Uterus (tissue), 3 donors: ENCODE measurements at regions not wholly inside any gene's neighbourhood (a gene's known extent, or its start where the extent isn't known, plus 50 kb on each side); places are given as distances from the start of the nearest gene placed in this dataset.

ENCODE experiments used
- DNase-seq, 2 donors: peaks; one replicate each; pipeline ENCODE4 v3.0.0-alpha.2; 2019 to 2020
- H3K27ac ChIP-seq, 2 donors: fragments of 200-600 bp; sonication (generic); 1 replicate in 1 of 2; 2 replicates in 1 of 2; pipeline ENCODE4 v1.5.1; 2016 to 2018
- H3K27me3 ChIP-seq, 2 donors: fragments of 200-600 bp; sonication (generic); one replicate each; pipeline ENCODE4 v1.5.1; 2018 to 2019; ENCODE audit warnings: control low read depth in 1 of 2
- H3K36me3 ChIP-seq, 2 donors: fragments of 200-600 bp; sonication (generic); one replicate each; pipeline ENCODE4 v1.5.1; 2019; ENCODE audit warnings: control low read depth in 1 of 2
- H3K4me1 ChIP-seq, 2 donors: fragments of 200-600 bp; sonication (generic); one replicate each; pipeline ENCODE4 v1.5.1; 2018 to 2019; ENCODE audit warnings: control low read depth in 1 of 2
- H3K4me3 ChIP-seq, 2 donors: fragments of 200-600 bp; sonication (generic); 1 replicate in 1 of 2; 2 replicates in 1 of 2; pipeline ENCODE4 v1.5.1; 2018 to 2019; ENCODE audit warnings: mild to moderate bottlenecking in 1 of 2
- H3K9me3 ChIP-seq, 2 donors: fragments of 200-600 bp; sonication (generic); one replicate each; pipeline ENCODE4 v1.5.1; 2019; ENCODE audit warnings: control low read depth in 1 of 2
- CTCF ChIP-seq, 4 experiments: fragments of 200-600 bp in 2 of 4; fragments of 450-650 bp in 2 of 4; sonication (generic) in 2 of 4; IDR thresholded peaks; one replicate each; pipeline ENCODE4 v1.5.1; 2016 to 2019; ENCODE audit warnings: antibody characterized with exemption in 4 of 4, mild to moderate bottlenecking in 2 of 4, moderate library complexity in 1 of 4
- POLR2A ChIP-seq, 2 donors: fragments of 450-650 bp; IDR thresholded peaks; one replicate each; pipeline ENCODE4 v1.6.1; 2016; ENCODE audit warnings: antibody characterized with exemption in 2 of 2, mild to moderate bottlenecking in 1 of 2, moderate library complexity in 1 of 2
- intact Hi-C: fragments of 100-400 bp; cut with DNase I; formaldehyde crosslinking; loops from one replicate; pipeline ENCODE4 v1.15.1; 2023; ENCODE audit warnings: low total_unique reads
- donor health status: DM: yes; HTN: yes; CAD: no.

DNA sequence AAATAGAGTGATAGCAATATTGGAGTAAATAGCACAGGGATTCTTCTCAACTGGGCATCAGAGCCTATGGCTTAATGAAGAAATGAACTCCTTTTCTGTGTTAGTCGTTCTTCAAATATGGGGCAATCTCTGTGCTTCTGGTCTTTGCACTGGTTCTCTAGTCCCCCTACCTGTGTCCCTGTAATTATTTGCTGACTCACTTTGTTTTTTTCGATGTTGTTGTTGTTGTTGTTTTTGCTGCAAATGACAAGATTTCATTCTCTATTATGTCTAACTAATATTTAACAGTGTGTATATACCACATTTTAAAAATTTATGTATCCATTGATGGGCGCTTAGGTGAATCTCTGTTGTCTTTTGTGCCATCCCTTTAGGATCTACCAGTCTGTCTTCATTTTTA, 2137.8 kb upstream of the TENM3 start:
- TF ChIP-seq CTCF (IDR thresholded peaks at IDR 0.05) (no peak), POLR2A (IDR thresholded peaks at IDR 0.05) (no peak)
- no peaks in the 10 kb centered on the region for H3K27me3 ChIP-seq
- no peak overlapping the region for H3K27ac ChIP-seq
- no peak for DNase-seq
- H3K4me1 ChIP-seq: no peaks in the 10 kb centered on the region
- no peak overlapping the region for H3K4me3 ChIP-seq
- no peaks in the 10 kb centered on the region for H3K36me3 ChIP-seq
- no peaks in the 10 kb centered on the region for H3K9me3 ChIP-seq
- intact Hi-C loops: no loop called here

DNA sequence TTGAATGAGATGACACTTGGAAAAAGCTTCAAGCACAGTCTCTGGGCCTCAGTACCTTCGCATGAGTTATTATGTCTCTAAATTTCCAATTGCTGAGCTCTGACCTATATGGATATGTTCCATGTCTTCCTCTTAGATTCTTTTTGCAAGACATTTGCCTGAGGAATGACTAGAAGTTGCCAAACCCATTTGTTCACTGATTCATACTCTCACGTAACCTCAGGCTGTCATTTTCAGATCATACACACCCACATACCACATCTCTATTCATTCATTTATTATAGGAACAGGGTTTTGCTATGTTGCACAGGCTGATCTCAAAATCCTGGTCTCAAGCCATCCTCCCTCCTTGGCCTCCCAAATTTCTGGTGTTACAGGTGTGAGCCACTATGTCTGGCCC, 2137.1 kb upstream of the TENM3 start:
- Histone ChIP-seq H3K4me1 (no peaks in the 10 kb centered on the region), H3K27me3 (no peaks in the 10 kb centered on the region), H3K4me3 (no peak overlapping the region), H3K27ac (no peak overlapping the region), H3K9me3 (no peaks in the 10 kb centered on the region), H3K36me3 (no peaks in the 10 kb centered on the region)
- no peak for DNase-seq
- TF ChIP-seq POLR2A (IDR thresholded peaks at IDR 0.05) (no peak), CTCF (IDR thresholded peaks at IDR 0.05) (no peak)
- intact Hi-C loops: no loop called here

GRCh38 chr4:180106997-180107396, 2136.2 kb upstream of the TENM3 start:
- TF ChIP-seq CTCF (IDR thresholded peaks at IDR 0.05) (no peak), POLR2A (IDR thresholded peaks at IDR 0.05) (no peak)
- Histone ChIP-seq H3K9me3 (no peaks in the 10 kb centered on the region), H3K27ac (no peak overlapping the region), H3K27me3 (no peaks in the 10 kb centered on the region), H3K36me3 (no peaks in the 10 kb centered on the region), H3K4me1 (no peaks in the 10 kb centered on the region), H3K4me3 (no peak overlapping the region)
- intact Hi-C loops: no loop called here
- no peak for DNase-seq

DNA sequence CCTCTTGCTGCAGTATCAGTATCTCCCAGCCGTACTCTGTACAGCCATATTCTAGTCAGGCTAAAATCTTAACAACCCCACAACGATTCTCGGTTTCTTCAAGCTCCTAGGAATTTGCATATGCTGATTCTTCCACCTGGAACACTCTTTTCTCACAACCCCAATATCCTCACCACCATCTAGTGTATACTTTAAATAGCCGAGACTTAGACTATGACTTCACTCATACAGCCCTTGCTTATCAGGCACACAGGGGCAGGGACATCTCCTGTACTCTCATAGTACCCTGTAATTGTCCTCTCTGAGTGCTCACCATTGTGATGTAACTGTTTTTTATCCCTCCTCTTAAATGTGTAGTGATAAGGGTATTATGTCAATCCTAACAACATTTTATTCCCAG, 2126.4 kb upstream of the TENM3 start:
- H3K27ac ChIP-seq: no peak overlapping the region
- H3K27me3 ChIP-seq: no peaks in the 10 kb centered on the region
- intact Hi-C loops: no loop called here
- no peak overlapping the region for H3K4me3 ChIP-seq
- no peaks in the 10 kb centered on the region for H3K9me3 ChIP-seq
- TF ChIP-seq CTCF (IDR thresholded peaks at IDR 0.05): no peak
- no peak for TF ChIP-seq POLR2A (IDR thresholded peaks at IDR 0.05)
- no peaks in the 10 kb centered on the region for H3K4me1 ChIP-seq
- no peak for DNase-seq
- no peaks in the 10 kb centered on the region for H3K36me3 ChIP-seq

DNA sequence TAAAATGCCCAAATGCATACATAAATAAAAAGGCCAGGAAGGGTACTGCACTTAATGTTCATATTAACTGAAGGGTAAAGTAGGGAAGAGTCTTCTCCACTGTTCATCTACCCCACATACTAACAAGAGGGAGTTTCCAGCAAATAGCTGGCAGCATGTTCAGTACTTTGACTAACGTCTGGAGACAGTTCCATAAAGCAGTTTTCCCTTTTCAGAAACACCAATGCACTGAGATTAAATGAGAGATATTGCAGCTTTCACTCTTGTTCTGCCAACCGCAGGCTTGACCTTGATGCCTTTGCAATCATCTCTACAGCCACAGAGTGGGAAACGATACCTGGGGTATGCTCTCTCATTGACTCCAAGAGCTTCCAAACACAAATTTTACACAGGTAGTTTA, 2123.1 kb upstream of the TENM3 start:
- intact Hi-C loops: no loop called here
- DNase-seq: no peak
- H3K4me1 ChIP-seq: no peaks in the 10 kb centered on the region

More for the DNA sequence above, 2123.1 kb upstream of the TENM3 start:
- H3K36me3 ChIP-seq: no peaks in the 10 kb centered on the region
- H3K4me3 ChIP-seq: no peak overlapping the region
- H3K27me3 ChIP-seq: no peaks in the 10 kb centered on the region
- TF ChIP-seq POLR2A (IDR thresholded peaks at IDR 0.05) (no peak), CTCF (IDR thresholded peaks at IDR 0.05) (no peak)
- no peaks in the 10 kb centered on the region for H3K9me3 ChIP-seq
- no peak overlapping the region for H3K27ac ChIP-seq
